Peyer's patch (tissue), 4 donors: ENCODE measurements at regions not wholly inside any gene's neighbourhood (a gene's known extent, or its start where the extent isn't known, plus 50 kb on each side); places are given as distances from the start of the nearest gene placed in this dataset.

Experiments
- POLR2A ChIP-seq, 2 donors: fragments of 450-650 bp; IDR thresholded peaks; one replicate each; pipeline ENCODE4 v1.5.1; 2017; ENCODE audit warnings: antibody characterized with exemption in 2 of 2, mild to moderate bottlenecking in 2 of 2, moderate library complexity in 2 of 2
- TF ChIP-seq, protein P1 (sequence below), 6 experiments: fragments of 450-650 bp in 4 of 6; fragments of 200-600 bp in 2 of 6; sonication (generic) in 1 of 6; IDR thresholded peaks; one replicate each; pipeline ENCODE4 v1.5.1; 2017 to 2019; ENCODE audit warnings: antibody characterized with exemption in 6 of 6, mild to moderate bottlenecking in 3 of 6, moderate library complexity in 1 of 6

DNA sequence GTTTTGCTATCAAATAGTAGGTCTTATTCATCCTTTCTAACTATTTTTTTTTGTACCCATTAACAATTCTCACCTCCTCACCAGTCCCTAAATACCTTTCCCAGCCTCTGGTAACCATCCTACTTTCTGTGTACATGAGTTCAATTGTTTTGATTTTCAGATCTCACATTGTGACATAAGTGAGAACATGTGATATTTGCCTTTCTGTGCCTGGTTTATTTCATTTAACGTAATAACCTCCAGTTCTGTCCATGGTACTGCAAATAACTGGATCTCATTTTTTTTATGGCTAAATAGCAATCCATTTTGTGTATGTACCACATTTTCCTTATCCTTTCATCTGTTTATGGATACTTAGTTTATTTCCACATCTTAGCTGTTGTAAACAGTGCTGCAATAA lies 181.9 kb upstream of the KIF2B start:
- TF ChIP-seq, protein P1, sequence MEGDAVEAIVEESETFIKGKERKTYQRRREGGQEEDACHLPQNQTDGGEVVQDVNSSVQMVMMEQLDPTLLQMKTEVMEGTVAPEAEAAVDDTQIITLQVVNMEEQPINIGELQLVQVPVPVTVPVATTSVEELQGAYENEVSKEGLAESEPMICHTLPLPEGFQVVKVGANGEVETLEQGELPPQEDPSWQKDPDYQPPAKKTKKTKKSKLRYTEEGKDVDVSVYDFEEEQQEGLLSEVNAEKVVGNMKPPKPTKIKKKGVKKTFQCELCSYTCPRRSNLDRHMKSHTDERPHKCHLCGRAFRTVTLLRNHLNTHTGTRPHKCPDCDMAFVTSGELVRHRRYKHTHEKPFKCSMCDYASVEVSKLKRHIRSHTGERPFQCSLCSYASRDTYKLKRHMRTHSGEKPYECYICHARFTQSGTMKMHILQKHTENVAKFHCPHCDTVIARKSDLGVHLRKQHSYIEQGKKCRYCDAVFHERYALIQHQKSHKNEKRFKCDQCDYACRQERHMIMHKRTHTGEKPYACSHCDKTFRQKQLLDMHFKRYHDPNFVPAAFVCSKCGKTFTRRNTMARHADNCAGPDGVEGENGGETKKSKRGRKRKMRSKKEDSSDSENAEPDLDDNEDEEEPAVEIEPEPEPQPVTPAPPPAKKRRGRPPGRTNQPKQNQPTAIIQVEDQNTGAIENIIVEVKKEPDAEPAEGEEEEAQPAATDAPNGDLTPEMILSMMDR (IDR thresholded peaks at IDR 0.05), result no peak
- TF ChIP-seq POLR2A (IDR thresholded peaks at IDR 0.05), result no peak
